ENCODE measurements at regions not wholly inside any gene's neighbourhood (a gene's known extent, or its start where the extent isn't known, plus 50 kb on each side); places are given as distances from the start of the nearest gene placed in this dataset.

DNA sequence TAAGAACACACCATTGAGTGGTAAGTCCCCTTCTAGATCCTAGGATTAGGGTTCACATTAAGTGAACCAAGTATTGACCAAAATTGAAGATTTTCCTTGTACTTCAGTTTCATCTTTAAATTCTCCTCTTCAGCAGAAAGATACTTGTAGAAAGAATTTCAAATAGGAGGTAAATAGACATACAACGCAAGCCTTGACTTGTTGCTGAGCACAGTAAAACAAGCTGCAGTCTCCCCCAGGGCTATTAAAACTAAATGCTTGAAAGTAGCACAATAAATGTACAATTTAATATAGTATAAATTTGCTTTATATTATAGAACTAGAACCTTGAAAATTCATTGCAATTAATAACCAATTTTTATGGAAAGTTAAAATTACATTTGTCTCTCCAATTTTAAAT lies 170.1 kb upstream of the TARS1 start:
- DNase-seq (ENCODE audit: low spot score in 2 of 2) = no peak
- TF ChIP-seq EP300 (IDR thresholded peaks at IDR 0.05) = no peak
- TF ChIP-seq, protein P1, sequence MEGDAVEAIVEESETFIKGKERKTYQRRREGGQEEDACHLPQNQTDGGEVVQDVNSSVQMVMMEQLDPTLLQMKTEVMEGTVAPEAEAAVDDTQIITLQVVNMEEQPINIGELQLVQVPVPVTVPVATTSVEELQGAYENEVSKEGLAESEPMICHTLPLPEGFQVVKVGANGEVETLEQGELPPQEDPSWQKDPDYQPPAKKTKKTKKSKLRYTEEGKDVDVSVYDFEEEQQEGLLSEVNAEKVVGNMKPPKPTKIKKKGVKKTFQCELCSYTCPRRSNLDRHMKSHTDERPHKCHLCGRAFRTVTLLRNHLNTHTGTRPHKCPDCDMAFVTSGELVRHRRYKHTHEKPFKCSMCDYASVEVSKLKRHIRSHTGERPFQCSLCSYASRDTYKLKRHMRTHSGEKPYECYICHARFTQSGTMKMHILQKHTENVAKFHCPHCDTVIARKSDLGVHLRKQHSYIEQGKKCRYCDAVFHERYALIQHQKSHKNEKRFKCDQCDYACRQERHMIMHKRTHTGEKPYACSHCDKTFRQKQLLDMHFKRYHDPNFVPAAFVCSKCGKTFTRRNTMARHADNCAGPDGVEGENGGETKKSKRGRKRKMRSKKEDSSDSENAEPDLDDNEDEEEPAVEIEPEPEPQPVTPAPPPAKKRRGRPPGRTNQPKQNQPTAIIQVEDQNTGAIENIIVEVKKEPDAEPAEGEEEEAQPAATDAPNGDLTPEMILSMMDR (IDR thresholded peaks at IDR 0.05) = no peak
- no peak for TF ChIP-seq POLR2AphosphoS5 (IDR thresholded peaks at IDR 0.05)
- no peak for TF ChIP-seq POLR2A (IDR thresholded peaks at IDR 0.05)
- 32% methylated on average over 1 of the region's 1 CpG for WGBS
- Histone ChIP-seq H3K27ac (no peak overlapping the region), H3K9me3 (no peaks in the 10 kb centered on the region), H3K4me1 (no peaks in the 10 kb centered on the region), H3K27me3 (no peaks in the 10 kb centered on the region), H3K4me3 (no peak overlapping the region), H3K36me3 (no peaks in the 10 kb centered on the region)

DNA sequence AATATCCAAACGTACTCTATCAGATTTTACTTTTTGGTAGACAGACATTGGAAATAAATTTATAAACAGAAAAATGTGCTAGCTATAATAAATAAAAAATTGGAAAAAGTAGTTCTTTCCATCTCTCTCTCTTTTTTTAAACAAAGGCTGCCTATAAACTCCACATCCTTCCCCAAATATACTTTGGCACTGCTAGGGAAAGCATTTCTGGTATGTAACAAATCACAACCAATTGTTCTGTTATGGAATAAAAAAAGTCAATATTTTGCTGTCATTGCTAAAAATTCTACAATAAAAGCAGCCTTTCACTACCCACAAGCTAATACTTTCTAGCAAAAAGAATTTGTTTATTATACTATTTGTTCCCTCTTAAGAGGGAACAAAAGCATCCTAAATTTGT lies 169.2 kb upstream of the TARS1 start:
- Histone ChIP-seq H3K27ac (no peak overlapping the region), H3K4me1 (no peaks in the 10 kb centered on the region), H3K36me3 (no peaks in the 10 kb centered on the region), H3K27me3 (no peaks in the 10 kb centered on the region), H3K4me3 (no peak overlapping the region), H3K9me3 (no peaks in the 10 kb centered on the region)
- WGBS = 63% methylated on average over 1 of the region's 1 CpG
- no peak for TF ChIP-seq POLR2A (IDR thresholded peaks at IDR 0.05)
- TF ChIP-seq EP300 (IDR thresholded peaks at IDR 0.05) = no peak
- no peak for TF ChIP-seq POLR2AphosphoS5 (IDR thresholded peaks at IDR 0.05)
- TF ChIP-seq, protein P1 (IDR thresholded peaks at IDR 0.05) = no peak
- no peak for DNase-seq (ENCODE audit: low spot score in 2 of 2)

DNA sequence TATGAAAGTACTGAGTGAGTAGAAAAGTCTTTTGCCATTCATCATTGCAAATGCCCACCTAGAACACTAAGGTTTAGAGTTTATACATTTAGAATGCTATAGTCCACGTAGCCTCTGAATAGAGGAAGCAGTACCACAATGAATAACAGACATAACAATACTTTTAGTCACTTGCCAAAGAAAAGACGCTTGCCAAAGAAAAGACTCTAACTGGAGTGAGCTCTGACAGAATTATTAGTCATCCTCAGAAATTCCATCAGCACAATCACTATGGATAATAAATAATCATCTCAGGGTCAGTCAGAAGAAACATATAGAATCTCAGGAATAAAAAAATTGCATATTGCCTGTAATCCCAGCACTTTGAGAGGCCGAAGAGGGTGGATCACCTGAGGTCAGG lies 168.5 kb upstream of the TARS1 start:
- TF ChIP-seq POLR2A (IDR thresholded peaks at IDR 0.05) (no peak), EP300 (IDR thresholded peaks at IDR 0.05) (no peak), POLR2AphosphoS5 (IDR thresholded peaks at IDR 0.05) (no peak)
- TF ChIP-seq, protein P1 (IDR thresholded peaks at IDR 0.05) = no peak
- Histone ChIP-seq H3K27me3 (no peaks in the 10 kb centered on the region), H3K9me3 (no peaks in the 10 kb centered on the region), H3K36me3 (no peaks in the 10 kb centered on the region), H3K27ac (no peak overlapping the region), H3K4me3 (no peak overlapping the region), H3K4me1 (peaks cover 3% of the 10 kb centered on the region)
- 36% methylated on average over 3 of the region's 3 CpGs for WGBS
- DNase-seq (ENCODE audit: low spot score in 2 of 2) = no peak

DNA sequence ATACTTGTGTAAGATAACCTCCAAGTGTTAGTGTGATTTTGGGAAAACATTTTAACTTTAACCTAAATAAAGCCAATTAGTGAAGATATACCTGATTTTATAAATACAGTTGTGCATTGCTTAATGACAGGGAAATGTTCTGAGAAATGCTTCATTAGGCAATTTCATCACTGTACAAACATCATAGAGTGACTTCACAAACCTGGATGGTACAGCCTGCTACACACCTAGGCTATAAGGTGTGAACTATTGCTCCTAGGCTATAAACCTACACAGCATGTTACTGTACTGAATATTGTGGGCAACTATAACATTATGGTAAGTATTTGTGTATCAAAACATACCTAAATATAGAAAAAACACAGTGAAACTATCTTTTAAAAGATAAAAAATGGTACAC lies 166.8 kb upstream of the TARS1 start:
- no peak for DNase-seq (ENCODE audit: low spot score in 2 of 2)
- Histone ChIP-seq H3K27me3 (no peaks in the 10 kb centered on the region), H3K4me1 (peaks cover 5% of the 10 kb centered on the region), H3K36me3 (no peaks in the 10 kb centered on the region), H3K9me3 (no peaks in the 10 kb centered on the region), H3K27ac (no peak overlapping the region), H3K4me3 (no peak overlapping the region)
- TF ChIP-seq, protein P1 (IDR thresholded peaks at IDR 0.05) = no peak
- TF ChIP-seq POLR2AphosphoS5 (IDR thresholded peaks at IDR 0.05) (no peak), POLR2A (IDR thresholded peaks at IDR 0.05) (no peak), EP300 (IDR thresholded peaks at IDR 0.05) (no peak)

- TF ChIP-seq, protein P1 (IDR thresholded peaks at IDR 0.05) = no peak
- TF ChIP-seq POLR2AphosphoS5 (IDR thresholded peaks at IDR 0.05) = no peak
- TF ChIP-seq EP300 (IDR thresholded peaks at IDR 0.05) = no peak
- TF ChIP-seq POLR2A (IDR thresholded peaks at IDR 0.05) = no peak
- Histone ChIP-seq H3K36me3 (no peaks in the 10 kb centered on the region), H3K4me3 (no peak overlapping the region), H3K4me1 (peaks cover 5% of the 10 kb centered on the region), H3K27ac (no peak overlapping the region), H3K27me3 (no peaks in the 10 kb centered on the region), H3K9me3 (no peaks in the 10 kb centered on the region)
- 78% methylated on average over 3 of the region's 3 CpGs for WGBS
- no peak for DNase-seq (ENCODE audit: low spot score in 2 of 2)
Observed at GRCh38 chr5:33275391-33275790, 165.4 kb upstream of the TARS1 start.

Measured in suprapubic skin (tissue), 4 donors.